ENCODE measurements at regions not wholly inside any gene's neighbourhood (a gene's known extent, or its start where the extent isn't known, plus 50 kb on each side); places are given as distances from the start of the nearest gene placed in this dataset.

GRCh38 chr5:38709678-38710306, 136.0 kb upstream of the OSMR start:
- no peak for TF ChIP-seq CTCF (IDR thresholded peaks at IDR 0.05; ENCODE audit: low read depth, low read length, missing control alignments)
- no peak for DNase-seq (ENCODE audit: low read depth)
- H3K4me3 ChIP-seq (ENCODE audit: low read depth, low read length): no peak overlapping the region

GRCh38 chr5:38710627-38711026, 135.2 kb upstream of the OSMR start:
- TF ChIP-seq CTCF (IDR thresholded peaks at IDR 0.05; ENCODE audit: low read depth, low read length, missing control alignments): no peak
- no peak for DNase-seq (ENCODE audit: low read depth)
- no peak overlapping the region for H3K4me3 ChIP-seq (ENCODE audit: low read depth, low read length)

GRCh38 chr5:38712391-38712790, 133.4 kb upstream of the OSMR start:
- TF ChIP-seq CTCF (IDR thresholded peaks at IDR 0.05; ENCODE audit: low read depth, low read length, missing control alignments): no peak
- H3K4me3 ChIP-seq (ENCODE audit: low read depth, low read length): no peak overlapping the region
- DNase-seq (ENCODE audit: low read depth): no peak

GRCh38 chr5:38714240-38714639, 131.6 kb upstream of the OSMR start:
- no peak for DNase-seq (ENCODE audit: low read depth)
- no peak overlapping the region for H3K4me3 ChIP-seq (ENCODE audit: low read depth, low read length)
- no peak for TF ChIP-seq CTCF (IDR thresholded peaks at IDR 0.05; ENCODE audit: low read depth, low read length, missing control alignments)

GRCh38 chr5:38714703-38715355, 131.0 kb upstream of the OSMR start:
- H3K4me3 ChIP-seq (ENCODE audit: low read depth, low read length): no peak overlapping the region
- TF ChIP-seq CTCF (IDR thresholded peaks at IDR 0.05; ENCODE audit: low read depth, low read length, missing control alignments): no peak
- DNase-seq (ENCODE audit: low read depth): no peak

GRCh38 chr5:38715696-38716095, 130.1 kb upstream of the OSMR start:
- no peak for DNase-seq (ENCODE audit: low read depth)
- no peak for TF ChIP-seq CTCF (IDR thresholded peaks at IDR 0.05; ENCODE audit: low read depth, low read length, missing control alignments)
- no peak overlapping the region for H3K4me3 ChIP-seq (ENCODE audit: low read depth, low read length)

GRCh38 chr5:38716516-38716915, 129.3 kb upstream of the OSMR start:
- H3K4me3 ChIP-seq (ENCODE audit: low read depth, low read length): no peak overlapping the region
- no peak for TF ChIP-seq CTCF (IDR thresholded peaks at IDR 0.05; ENCODE audit: low read depth, low read length, missing control alignments)
- DNase-seq (ENCODE audit: low read depth): no peak

Measured in GM12864 (cell line).